Muscle of back (tissue), 3 donors: ENCODE measurements at regions not wholly inside any gene's neighbourhood (a gene's known extent, or its start where the extent isn't known, plus 50 kb on each side); places are given as distances from the start of the nearest gene placed in this dataset.

Experiments
- DNase-seq, 3 donors: peaks; one replicate each; pipeline versions ENCODE4 v3.0.0 to v3.0.0-alpha.2; 2013

DNA sequence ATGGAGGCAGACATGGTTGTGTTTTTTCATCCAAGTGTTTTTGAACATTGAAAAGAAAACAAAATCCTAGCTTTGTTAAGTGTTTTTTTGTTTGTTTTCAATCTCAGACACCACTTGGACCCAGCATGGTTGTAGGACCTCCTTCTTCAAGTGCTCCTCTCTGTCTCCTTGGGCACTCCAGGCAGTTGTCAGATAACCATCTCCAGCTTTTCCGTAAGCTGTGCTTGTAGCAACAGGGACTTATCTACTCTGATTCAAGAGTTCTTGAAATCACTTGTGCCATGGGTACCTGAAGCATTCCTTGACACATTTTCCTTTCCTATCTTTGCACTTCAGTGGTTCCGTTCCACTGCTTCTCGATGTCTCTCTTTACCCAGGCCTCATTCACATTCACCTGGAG lies 334.9 kb upstream of the DDX53 start:
- no peak for DNase-seq

DNA sequence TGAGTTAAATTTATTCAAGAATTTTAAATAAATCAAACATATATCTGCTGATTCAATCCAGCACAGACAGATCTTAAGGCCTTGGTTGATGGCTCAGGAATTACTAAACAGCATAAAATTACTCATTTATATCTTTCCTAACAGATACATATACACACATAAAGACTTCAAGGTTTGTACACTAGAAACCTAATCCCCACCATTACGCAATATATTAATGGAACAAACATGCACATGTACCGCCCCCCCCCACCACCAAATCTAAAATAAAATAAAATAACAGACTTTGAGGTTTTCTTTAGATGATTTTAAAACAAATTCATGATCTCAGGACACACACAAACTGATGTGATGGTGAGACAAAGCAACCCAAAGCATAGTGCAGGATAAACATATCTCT lies 333.9 kb upstream of the DDX53 start:
- no peak for DNase-seq

DNA sequence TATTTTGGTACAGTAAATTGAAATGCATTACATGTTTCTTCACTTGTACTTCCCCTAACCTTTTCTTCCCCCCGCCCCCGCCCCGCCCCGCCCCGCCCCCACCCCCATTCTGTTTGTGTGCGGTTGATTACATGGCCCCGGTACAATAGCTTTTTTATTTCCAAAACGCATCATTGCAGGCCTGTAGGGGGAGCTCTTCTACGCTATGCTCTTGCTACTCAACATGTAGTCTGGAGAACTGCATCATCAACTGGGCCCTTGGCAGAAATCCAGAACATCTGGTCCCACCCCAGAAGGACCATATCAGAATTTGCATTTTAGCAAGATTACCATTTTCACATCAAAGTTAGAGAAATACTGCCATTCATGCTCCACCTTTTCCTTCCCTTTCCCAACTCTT lies 333.3 kb upstream of the DDX53 start:
- DNase-seq: no peak

DNA sequence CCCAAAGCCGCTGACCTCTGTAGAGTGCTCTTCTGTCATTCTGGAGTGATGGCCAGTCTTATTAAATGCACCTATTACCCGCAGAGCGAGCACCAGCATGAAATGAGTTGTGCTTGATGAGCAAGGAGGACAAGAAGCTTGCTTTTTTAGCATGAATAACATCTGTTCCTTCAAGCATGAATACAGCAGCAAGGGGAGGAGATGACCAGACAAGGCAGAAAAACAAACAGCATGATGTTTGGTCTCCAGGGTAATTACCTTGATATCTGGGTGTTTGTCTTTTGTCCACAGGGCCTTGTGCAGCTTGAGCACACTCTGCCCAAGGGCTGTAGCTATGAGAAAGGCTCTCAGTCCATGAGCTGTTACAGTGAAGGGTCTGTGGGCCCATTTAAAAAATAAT lies 324.8 kb upstream of the DDX53 start:
- no peak for DNase-seq

DNA sequence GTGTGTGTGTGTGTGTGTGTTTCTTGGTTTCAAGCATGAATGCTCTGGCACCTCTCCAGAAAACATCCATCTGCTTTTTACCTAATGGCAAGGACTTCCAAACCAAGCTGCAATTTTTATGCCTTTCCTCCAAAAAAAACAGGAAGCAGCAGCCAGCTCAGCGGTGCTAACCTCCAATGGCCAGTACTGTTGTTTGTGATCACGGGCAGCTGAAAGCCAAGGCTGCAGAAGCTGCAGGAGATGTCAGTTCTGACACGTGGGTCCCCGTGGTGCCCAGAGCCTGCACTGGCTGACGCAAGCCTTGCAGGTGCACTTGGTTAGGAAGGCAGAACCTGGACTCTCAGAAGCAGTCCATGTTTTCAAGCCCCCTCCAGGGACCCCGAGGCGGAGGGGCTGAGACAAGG lies 313.6 kb upstream of the DDX53 start:
- peak; percentile 33 to 75 (median 42) for DNase-seq

DNA sequence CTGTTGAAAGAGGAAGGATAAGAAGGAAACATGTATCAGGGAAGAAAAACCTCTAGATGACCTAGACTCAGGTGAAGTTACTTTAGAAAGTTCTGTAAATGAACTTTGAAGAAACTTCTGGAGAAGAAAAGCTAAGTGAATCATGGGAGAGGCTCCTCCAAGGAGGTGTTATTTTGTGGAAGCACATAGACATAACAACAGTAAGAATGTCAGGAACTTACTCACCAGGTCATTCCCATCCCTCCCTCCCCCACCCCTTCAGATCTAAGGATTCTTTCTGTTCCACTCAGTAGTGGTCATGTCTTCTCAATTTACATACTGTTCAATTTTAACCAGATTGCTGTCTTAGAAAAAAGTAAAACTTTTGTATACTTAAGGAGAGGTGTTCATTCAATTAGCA lies 310.5 kb upstream of the DDX53 start:
- DNase-seq: no peak

DNA sequence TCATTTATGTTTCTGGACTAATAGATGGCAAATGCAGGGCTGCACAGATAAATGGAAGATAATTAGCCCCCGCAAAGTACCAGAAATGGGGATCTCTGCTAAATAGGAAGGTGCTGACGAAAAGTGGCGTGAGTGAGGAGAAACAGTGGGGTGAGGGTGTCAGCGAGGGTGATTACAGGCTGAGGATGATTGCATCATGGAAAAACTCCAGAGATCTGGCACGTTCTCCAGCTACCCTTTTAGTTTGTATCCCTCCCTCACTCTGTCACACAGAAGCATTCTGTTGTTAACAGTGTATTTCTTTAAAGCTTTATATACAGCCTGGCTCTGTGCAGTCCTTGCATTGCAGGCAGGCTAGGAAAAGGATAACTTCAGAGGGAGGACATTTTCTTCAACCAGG lies 309.6 kb upstream of the DDX53 start:
- no peak for DNase-seq

DNA sequence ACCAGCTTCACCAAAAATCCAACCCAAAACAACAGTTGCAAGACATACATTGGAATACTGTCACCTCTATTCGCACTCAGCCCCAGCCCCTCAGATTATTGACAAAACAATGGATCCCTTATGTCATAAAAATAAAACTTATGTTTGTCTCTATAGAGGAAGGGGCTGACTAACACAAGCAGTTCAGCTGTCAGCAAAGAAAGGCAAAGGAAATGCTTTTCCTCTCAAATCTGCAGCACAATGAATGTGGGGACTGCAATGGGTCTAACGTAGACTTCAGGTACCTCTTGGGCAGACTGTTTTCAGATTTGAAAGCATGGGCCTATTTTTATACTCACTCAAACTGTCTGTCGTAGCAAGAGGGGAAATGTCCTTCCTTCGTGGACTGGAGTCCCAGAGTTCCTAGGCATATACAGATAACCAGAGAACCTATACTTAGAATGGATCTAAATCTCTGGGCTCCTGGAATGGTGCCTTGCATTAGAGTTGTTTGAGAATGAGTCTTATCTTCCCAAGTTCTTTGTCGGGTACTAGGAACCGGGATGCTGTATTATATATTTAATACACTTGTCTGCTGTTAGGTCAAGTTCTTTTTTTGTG lies 307.7 kb upstream of the DDX53 start:
- no peak for DNase-seq

DNA sequence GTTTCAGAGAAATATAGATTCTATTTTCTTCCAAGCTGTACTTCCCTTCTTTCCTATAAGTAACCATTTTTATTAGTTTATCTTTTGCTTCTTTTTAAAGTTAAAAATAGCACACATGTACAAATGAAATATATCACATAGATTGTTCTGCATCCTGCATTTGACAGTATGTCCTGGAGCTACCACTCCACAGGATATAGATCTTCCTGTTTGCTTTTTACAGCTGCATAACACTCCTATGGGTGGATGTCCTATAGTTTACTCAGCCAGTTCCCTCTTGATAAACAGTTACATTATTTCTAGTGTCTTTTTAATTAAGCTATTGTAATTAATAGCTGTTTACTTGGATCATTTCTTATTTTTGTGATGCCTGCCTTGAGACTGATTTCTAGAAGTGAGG lies 301.6 kb upstream of the DDX53 start:
- no peak for DNase-seq

DNA sequence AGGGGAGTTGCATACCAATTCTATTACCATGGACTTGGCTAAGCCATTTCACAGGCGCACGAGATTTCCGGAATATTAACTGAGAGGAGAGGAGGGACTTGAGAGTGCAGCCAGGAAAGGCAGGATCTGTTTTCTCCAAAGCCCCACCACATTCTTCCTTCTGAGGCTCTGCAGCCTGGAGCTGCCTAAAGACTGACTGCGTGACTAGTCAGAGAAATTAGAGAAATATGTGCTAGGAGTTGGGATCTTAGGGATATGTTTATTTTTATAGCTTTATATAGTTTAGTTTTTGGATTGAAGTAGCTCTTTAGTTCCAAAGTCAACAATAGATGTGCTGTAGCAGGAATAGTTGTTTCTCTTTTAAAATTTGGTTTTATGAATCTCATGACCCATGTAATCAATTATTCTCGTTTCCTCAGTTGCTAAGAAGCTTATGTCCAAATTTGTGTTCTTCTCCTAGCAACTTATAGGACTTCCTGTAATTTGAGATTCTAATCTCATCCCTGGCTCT lies 300.1 kb upstream of the DDX53 start:
- peak; percentile 24 to 85 (median 71) for DNase-seq

DNA sequence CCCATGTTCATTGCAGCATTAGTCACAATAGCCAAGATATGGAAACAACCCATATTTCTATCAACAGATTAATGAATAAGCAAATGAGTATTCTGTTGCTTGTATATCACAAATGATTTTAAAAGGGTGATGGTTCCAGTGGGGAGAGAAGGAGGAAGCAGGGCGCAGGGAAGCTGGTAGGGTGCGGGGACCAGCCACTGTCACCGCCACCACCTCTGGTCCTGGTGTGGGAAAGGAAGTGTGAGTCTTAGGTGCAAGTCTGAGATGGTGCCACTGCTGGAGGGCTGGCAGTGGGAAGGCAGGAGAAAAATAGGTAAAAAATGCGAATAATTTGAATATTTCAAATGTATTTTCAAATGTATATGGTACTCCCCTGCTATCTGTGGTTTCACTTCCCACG lies 286.8 kb upstream of the DDX53 start:
- no peak for DNase-seq

DNA sequence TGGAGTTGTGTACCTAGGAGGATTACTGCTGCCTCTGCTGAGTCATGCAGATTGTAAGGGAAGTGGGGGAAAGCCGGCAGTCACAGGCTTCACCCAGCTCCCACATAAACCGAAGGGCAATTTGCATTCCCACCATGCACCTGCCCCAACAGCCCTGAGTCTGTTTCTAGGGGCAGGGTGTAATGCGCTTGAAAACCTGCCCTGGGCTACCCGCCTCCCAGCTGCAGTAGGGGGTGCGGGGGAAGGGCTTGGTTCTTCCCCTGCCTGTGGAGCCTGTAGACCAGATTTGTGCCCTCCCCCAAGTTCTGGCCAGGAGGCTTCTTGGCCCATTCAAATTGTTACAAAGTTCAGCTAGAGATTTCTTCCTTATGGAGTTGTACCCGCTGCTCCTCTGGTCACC lies 269.2 kb upstream of the DDX53 start:
- DNase-seq: no peak

DNA sequence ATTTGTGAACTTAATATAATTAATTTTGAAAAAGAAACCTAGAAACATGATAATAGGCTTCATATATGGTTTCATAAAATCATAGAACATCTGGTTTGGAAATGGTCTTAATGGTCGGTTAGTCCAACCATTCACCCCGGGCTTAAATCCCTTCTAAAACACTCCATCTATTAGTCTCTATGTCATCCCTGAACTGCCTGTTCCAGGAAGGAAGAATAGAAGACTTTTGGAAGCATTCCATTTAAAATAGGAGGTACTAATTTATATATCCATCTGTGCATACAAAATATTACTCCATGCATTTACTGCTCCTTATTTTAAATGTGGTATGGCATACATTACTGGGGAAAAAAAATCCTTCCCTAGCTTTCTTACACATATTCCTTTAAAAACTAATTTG lies 262.2 kb upstream of the DDX53 start:
- peak in 1 of 3 donors; percentile 23 for DNase-seq

DNA sequence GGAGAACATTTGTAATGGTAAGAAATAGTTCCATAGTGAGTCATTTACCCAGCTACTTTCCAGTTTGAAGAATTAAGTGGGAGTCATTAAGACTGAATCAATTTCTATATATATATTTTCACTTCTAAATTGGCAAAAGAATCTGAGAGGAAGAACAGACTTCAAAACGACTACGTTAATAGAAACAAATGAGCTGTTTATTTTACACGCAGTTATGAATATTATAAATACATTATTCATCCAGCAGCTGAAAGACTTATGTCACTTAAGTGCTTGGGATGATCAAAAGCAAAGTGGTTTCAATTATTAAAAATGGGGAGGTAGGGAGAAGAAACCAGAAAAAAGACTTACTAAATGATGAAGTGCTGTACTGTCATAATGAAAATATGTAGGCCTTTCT lies 260.5 kb upstream of the DDX53 start:
- DNase-seq: no peak

DNA sequence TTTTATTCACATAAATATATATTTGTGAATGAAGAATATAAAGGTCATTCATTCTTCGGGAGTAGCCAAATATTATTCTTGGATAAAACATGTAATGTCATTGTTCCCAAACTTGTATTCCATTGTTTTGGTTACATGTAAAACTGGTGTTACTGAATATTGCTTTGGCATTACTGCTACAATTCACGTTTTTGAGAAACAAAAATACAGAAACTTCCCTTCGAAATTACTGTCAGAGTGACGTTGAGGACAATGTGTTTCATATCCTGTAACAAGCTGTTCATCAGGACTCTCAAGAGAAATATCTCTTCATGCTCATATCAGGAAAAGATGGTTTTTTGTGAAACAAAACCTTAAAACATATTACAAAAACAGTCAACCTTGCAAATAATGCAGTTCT lies 258.9 kb upstream of the DDX53 start:
- no peak for DNase-seq

DNA sequence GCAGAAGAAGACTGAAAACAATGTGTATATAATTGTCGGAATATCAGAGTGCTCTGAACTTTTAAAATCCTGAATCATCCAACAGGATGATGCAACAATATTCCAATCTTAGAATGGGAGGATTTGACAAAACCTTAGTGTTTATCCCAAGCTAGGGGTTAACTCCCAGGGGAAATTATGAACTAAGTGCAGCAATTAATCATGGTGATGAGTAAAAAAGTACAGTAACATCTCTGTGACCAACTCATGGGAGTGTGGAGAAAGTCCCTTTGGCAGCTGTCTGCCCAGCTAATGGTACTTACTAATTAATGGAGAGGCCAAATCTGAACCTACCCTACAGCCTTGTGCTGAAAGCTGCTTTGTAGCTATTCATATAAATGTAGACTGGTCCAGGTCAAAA lies 257.6 kb upstream of the DDX53 start:
- peak in 1 of 3 donors; percentile 43 for DNase-seq

DNA sequence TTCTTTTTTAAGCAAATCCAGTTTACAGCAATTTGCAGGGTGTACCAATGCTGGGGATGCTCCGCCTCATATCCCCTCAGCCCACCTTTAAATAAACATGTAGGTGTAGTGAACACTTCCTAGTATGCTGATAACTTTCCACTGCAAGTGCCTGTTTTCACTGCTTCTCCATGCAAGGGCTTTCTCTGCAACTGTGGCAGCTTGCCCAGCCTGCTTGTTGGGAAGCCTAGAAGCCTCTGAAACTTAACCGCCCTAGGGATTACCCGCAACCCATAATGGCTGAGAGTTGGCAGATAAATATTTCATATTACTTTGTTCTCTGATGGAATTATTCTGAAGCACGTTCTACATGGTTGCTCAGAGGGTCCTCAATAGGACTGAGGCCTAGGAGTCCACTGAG lies 253.7 kb upstream of the DDX53 start:
- DNase-seq: no peak

DNA sequence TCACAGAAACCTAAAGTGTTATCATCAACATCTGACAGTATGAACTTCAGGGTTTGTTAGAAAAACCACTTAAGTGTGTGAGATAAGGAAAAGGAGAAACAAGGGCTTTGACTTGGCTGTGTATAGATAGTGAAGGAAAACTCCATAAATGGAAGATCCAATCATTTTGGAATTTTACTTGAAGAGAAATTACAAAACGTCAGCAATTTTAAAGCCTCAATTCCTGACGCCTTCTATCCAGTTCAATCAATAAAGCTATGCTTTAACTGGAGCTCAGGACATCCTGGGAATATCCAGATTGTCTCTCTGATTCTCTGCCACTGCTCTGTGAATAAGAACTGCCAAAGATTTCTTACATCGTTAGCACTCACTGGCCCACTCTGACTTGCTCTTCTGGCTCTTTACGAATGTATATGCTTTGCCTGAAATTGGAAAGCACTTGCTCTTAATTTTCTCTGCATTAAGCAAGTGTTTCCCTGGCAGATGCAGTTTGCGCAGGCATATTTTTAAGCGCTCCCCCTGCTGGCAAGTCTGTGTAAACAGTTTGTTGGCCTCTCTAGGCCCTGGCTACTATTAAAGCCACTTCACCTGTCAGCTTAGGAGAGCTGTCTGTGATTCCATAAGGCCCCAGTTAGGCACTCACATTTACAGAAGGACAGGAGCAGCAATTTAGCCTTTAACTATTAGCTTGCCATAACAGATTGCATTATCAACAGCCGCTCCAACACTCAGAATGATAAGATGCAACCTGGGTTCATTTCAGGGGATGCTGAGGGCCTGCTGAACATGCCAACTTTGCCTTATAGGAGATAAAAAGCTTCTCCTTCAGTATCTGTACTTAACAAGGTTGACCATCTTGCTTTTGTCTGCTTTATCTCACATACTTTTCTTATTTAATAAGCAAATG lies 251.4 kb upstream of the DDX53 start:
- DNase-seq: peak in 2 of 3 donors; percentile 53 to 60

DNA sequence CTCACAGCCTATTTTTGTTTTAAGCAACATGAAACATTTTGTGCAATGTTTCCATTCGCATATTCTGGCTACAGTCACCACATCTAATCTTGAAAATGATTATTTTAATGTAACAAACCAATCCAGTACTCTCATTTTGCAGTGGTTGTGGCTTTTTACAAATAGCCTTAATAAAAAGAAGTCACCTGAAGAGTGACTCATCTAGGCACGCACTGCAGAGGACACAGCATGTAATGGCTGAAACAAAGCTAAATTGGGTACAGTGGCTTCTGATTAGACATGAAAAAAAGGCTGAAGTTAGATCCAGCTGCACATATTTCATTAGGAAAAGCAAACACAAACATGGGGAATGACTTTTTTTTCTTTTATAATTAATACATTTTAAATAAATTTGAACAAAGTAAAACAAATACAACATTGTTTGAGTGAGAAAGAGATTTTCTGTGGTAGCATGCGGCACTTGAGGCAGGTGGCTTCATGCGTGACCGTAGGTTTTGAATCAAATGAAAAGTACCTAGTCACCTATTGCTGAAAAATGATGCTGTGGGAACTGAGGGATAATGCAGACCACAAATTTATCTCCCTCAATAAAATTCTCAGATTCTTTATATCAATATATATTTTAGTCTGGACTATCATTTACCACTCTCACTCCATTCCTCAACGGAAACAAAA lies 240.8 kb upstream of the DDX53 start:
- no peak for DNase-seq

DNA sequence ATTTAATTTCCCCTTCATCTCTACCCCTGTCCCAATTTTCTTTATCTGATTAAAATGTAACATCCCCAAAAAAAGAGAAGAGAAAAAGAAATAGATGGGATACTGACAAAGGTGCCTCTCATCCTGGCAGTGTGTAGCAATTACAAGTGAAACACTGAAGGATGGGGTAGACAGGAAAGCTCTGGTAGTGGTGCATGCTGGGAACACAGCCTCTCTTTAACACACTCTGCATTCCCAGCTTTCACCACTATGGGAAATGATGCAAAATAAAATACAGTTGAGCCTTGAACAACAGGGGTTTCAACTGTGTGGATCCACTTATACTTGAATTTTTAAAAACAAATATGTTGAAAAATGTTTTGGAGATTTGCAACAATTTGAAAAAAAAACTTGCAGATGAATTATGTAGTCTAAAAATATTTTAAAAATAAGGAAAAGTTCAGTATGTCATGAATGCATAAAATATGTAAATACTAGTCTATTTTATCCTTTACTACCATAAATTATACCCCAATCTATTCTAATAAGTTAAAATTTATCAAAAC lies 239.2 kb upstream of the DDX53 start:
- no peak for DNase-seq

DNA sequence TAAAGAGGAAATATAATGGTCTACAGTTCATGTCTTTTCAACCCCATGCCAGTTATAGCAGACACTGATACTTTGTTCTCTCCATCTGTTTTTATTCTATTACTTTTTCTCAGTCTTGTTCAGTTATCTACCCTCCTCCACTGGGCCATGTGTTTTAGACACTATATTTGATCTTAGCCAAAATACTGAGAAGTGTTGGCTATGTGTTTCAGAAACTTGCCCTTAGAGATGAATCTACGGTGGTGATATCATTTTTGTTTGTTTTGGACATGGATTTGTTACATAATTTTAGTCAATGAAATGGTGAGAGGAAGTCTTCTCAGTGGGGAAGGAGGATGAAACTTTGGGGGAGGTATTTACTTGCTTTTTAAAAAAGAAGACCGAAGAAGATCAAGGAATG lies 211.5 kb upstream of the DDX53 start:
- DNase-seq: peak in 1 of 3 donors; percentile 27

DNA sequence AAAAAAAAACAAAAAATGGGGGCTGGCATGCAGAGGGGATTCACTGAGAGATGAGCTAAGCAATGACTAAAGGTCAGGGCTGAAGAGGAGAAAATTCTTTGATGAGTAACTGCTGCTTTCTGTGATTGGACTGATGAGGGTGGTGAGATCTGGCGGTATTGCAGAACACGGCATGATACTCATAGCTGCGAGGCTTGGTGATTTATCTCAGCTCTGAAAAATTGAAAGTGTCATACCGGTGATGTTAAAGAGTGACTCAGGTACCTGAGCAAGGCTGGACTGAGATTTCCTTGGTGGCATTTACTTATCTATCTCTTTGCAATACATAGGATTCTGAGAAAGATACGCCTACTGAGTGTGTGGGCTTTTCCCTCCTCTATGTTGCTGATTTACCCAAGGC lies 204.1 kb upstream of the DDX53 start:
- DNase-seq: no peak

DNA sequence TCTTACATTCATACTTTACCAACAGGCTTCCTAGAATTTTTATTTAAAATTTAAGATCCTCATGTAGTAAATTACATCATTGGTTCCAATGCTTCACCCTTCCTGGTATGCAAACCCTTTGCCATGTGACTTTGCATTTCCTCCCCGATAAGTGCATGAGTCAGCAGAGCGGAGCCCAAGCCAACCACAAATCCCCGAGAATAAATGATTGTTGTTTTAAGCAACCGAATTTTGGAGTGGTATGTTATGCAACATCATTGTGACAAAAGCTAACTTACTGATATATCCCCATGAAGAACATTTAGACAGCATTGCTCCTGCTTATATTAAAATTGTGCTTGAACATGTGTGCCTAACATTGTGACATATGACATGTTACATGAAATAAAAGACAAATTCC lies 199.4 kb upstream of the DDX53 start:
- DNase-seq: peak in 1 of 3 donors; percentile 57
